Nephron (organoid): ENCODE measurements at regions not wholly inside any gene's neighbourhood (a gene's known extent, or its start where the extent isn't known, plus 50 kb on each side); places are given as distances from the start of the nearest gene placed in this dataset.

Experiments used
- H3K27ac Mint-ChIP-seq, 3 experiments: 2 replicates each; pipeline ENCODE4 v1.8.0; 2020; ENCODE audit warnings: mixed read lengths in 3 of 3, mild to moderate bottlenecking in 2 of 3, moderate library complexity in 1 of 3
- H3K27me3 Mint-ChIP-seq: 2 replicates; pipeline ENCODE4 v1.8.0; 2021; ENCODE audit warnings: low read depth, mild to moderate bottlenecking, moderate library complexity, mixed read lengths
- H3K36me3 Mint-ChIP-seq: 2 replicates; pipeline ENCODE4 v1.8.0; 2020; ENCODE audit warnings: low read depth, mixed read lengths
- H3K4me1 Mint-ChIP-seq: 2 replicates; pipeline ENCODE4 v1.8.0; 2020; ENCODE audit warnings: mixed read lengths
- H3K4me3 Mint-ChIP-seq, 3 experiments: 2 replicates each; pipeline ENCODE4 v1.8.0; 2020; ENCODE audit warnings: mild to moderate bottlenecking in 3 of 3, mixed read lengths in 3 of 3, moderate library complexity in 2 of 3
- H3K9me3 Mint-ChIP-seq: 2 replicates; pipeline ENCODE4 v1.8.0; 2020; ENCODE audit warnings: mixed read lengths
- CTCF ChIP-seq, 3 experiments: fragments of 200-600 bp; sonication (generic); IDR thresholded peaks; one replicate each; pipeline ENCODE4 v1.5.0; 2021; ENCODE audit warnings: antibody characterized with exemption in 3 of 3; ENCODE audit not compliant: unreplicated experiment in 3 of 3

- no peak for TF ChIP-seq CTCF (IDR thresholded peaks at IDR 0.05; ENCODE audit: unreplicated experiment in 3 of 3)
- Mint-ChIP-seq H3K27ac (no peak overlapping the region), H3K4me1 (no peaks in the 10 kb centered on the region), H3K4me3 (no peak overlapping the region), H3K27me3 (no peaks in the 10 kb centered on the region), H3K36me3 (no peaks in the 10 kb centered on the region), H3K9me3 (peaks cover 3% of the 10 kb centered on the region)
Observed at GRCh38 chr4:94115687-94116086, 92.0 kb upstream of the SMARCAD1 start.

GRCh38 chr4:94116842-94117241 is 90.8 kb upstream of the SMARCAD1 start:
- H3K4me3 Mint-ChIP-seq: no peak overlapping the region
- TF ChIP-seq CTCF (IDR thresholded peaks at IDR 0.05; ENCODE audit: unreplicated experiment in 3 of 3): no peak
- no peaks in the 10 kb centered on the region for H3K27me3 Mint-ChIP-seq
- no peaks in the 10 kb centered on the region for H3K4me1 Mint-ChIP-seq
- no peaks in the 10 kb centered on the region for H3K36me3 Mint-ChIP-seq
- no peaks in the 10 kb centered on the region for H3K9me3 Mint-ChIP-seq
- H3K27ac Mint-ChIP-seq: no peak overlapping the region

GRCh38 chr4:94126669-94127068 is 81.0 kb upstream of the SMARCAD1 start:
- Mint-ChIP-seq H3K27ac (no peak overlapping the region), H3K27me3 (peaks cover 4% of the 10 kb centered on the region), H3K4me3 (no peak overlapping the region), H3K36me3 (no peaks in the 10 kb centered on the region), H3K4me1 (no peaks in the 10 kb centered on the region), H3K9me3 (no peaks in the 10 kb centered on the region)
- TF ChIP-seq CTCF (IDR thresholded peaks at IDR 0.05; ENCODE audit: unreplicated experiment in 3 of 3): peak; percentile 46 to 55 (median 49)

- Mint-ChIP-seq H3K4me1 (no peaks in the 10 kb centered on the region), H3K27me3 (peaks cover 4% of the 10 kb centered on the region), H3K4me3 (no peak overlapping the region), H3K36me3 (no peaks in the 10 kb centered on the region), H3K9me3 (no peaks in the 10 kb centered on the region), H3K27ac (no peak overlapping the region)
- TF ChIP-seq CTCF (IDR thresholded peaks at IDR 0.05; ENCODE audit: unreplicated experiment in 3 of 3): peak; percentile 58 to 68 (median 61)
Observed at GRCh38 chr4:94127707-94128328, 79.8 kb upstream of the SMARCAD1 start.

GRCh38 chr4:94131212-94131611 is 76.5 kb upstream of the SMARCAD1 start:
- no peaks in the 10 kb centered on the region for H3K36me3 Mint-ChIP-seq
- H3K4me1 Mint-ChIP-seq: no peaks in the 10 kb centered on the region
- TF ChIP-seq CTCF (IDR thresholded peaks at IDR 0.05; ENCODE audit: unreplicated experiment in 3 of 3): no peak
- no peak overlapping the region for H3K4me3 Mint-ChIP-seq
- no peaks in the 10 kb centered on the region for H3K9me3 Mint-ChIP-seq
- no peak overlapping the region for H3K27ac Mint-ChIP-seq
- H3K27me3 Mint-ChIP-seq: no peaks in the 10 kb centered on the region

- Mint-ChIP-seq H3K9me3 (no peaks in the 10 kb centered on the region), H3K4me1 (no peaks in the 10 kb centered on the region)
Observed at GRCh38 chr4:94135701-94136100, 72.0 kb upstream of the SMARCAD1 start.

More at GRCh38 chr4:94135701-94136100, 72.0 kb upstream of the SMARCAD1 start:
- Mint-ChIP-seq H3K27ac (no peak overlapping the region), H3K36me3 (no peaks in the 10 kb centered on the region), H3K27me3 (no peaks in the 10 kb centered on the region), H3K4me3 (no peak overlapping the region)
- TF ChIP-seq CTCF (IDR thresholded peaks at IDR 0.05; ENCODE audit: unreplicated experiment in 3 of 3): no peak
